ENCODE measurements at regions not wholly inside any gene's neighbourhood (a gene's known extent, or its start where the extent isn't known, plus 50 kb on each side); places are given as distances from the start of the nearest gene placed in this dataset.

- TF ChIP-seq FOXM1 (IDR thresholded peaks at IDR 0.05; ENCODE audit: low read depth, low read length) (no peak), PRDM15 (CRISPR knock-in tag; IDR thresholded peaks at IDR 0.05) (no peak), RUNX3 (IDR thresholded peaks at IDR 0.05; ENCODE audit: low read length) (no peak), POLR2AphosphoS5 (IDR thresholded peaks at IDR 0.05; ENCODE audit: low read length) (no peak), TCF7 (IDR thresholded peaks at IDR 0.05; ENCODE audit: borderline replicate concordance) (no peak), RFX5 (IDR thresholded peaks at IDR 0.05; ENCODE audit: low read depth, low read length) (no peak), POLR2A (IDR thresholded peaks at IDR 0.05; ENCODE audit: low read depth, low read length) (no peak), ZNF207 (IDR thresholded peaks at IDR 0.05; ENCODE audit: borderline replicate concordance) (no peak), MYB (IDR thresholded peaks at IDR 0.05; ENCODE audit: borderline replicate concordance, low read depth, low read length) (no peak), TAF1 (IDR thresholded peaks at IDR 0.05; ENCODE audit: borderline replicate concordance, low read depth, low read length) (no peak), CTCF (IDR thresholded peaks at IDR 0.05 in 2 of 3, conservative IDR thresholded peaks at IDR 0.05 in 1 of 3; ENCODE audit: control insufficient read depth in 2 of 3, extremely low read depth in 1 of 3, insufficient read depth in 1 of 3, low read depth in 3 of 3, low read length in 3 of 3) (no peak)
- H3K27ac ChIP-seq (ENCODE audit: control insufficient read depth, insufficient read depth): no peak overlapping the region
- no TSS peak for BruUV-seq (replicated peaks)
- DNase-seq (ENCODE audit: low read depth, low spot score): no peak
- H3K79me2 ChIP-seq (ENCODE audit: control insufficient read depth, insufficient read depth, low read length): no peaks in the 10 kb centered on the region
- CTCF ChIA-PET: no interaction called here
- WGBS (ENCODE audit: insufficient coverage, insufficient replicate concordance, low lambda C conversion rate, missing lambda C conversion rate): 9% methylated on average over 3 of the region's 3 CpGs
- no peaks in the 10 kb centered on the region for H3K9me3 ChIP-seq (replicated peaks; ENCODE audit: control insufficient read depth, insufficient read depth, low read length)
- SMC1A ChIA-PET (ENCODE audit: uncharacterized antibody, unreplicated experiment): interaction anchor here (1.2 kb wide), 1 partner anchor 34 kb away, joined by 3 read pairs; no protein-coding TSS in a partner anchor
- intact Hi-C loops (cut with micrococcal nuclease; ENCODE audit: unreplicated experiment): no loop called here
- no peaks in the 10 kb centered on the region for H3K27me3 ChIP-seq (replicated peaks in 1 of 2; ENCODE audit: control insufficient read depth in 2 of 2, insufficient read depth in 2 of 2, low read length in 1 of 2)
- in situ Hi-C loops (cut with MboI): no loop called here
- no peaks in the 10 kb centered on the region for H3K36me3 ChIP-seq (ENCODE audit: control insufficient read depth in 2 of 2, insufficient read depth in 2 of 2, low read length in 1 of 2)
- H3K4me1 ChIP-seq (ENCODE audit: control insufficient read depth, insufficient read depth, low read length): no peaks in the 10 kb centered on the region
- no peaks in the 10 kb centered on the region for H4K20me1 ChIP-seq (ENCODE audit: control insufficient read depth, insufficient read depth)
- H3K4me3 ChIP-seq: no peak overlapping the region
- H3K9ac ChIP-seq (ENCODE audit: control insufficient read depth, insufficient read depth, low read length): no peak overlapping the region
- RAD21 ChIA-PET (ENCODE audit: unreplicated experiment): no interaction called here
- no peak for FAIRE-seq
- H2AFZ ChIP-seq (ENCODE audit: control insufficient read depth, low read depth, low read length): no peak overlapping the region
- POLR2A ChIA-PET: no interaction called here
- no peak for ATAC-seq
- no peak overlapping the region for H3K4me2 ChIP-seq (ENCODE audit: control insufficient read depth, insufficient read depth)
Observed at GRCh38 chr1:102631691-102632090, 476.6 kb downstream of the COL11A1 start.
